Fibroblast of lung (primary cell): ENCODE measurements at regions not wholly inside any gene's neighbourhood (a gene's known extent, or its start where the extent isn't known, plus 50 kb on each side); places are given as distances from the start of the nearest gene placed in this dataset.

Source experiments
- DNase-seq, 2 donors: peaks; one replicate each; pipeline versions ENCODE4 v3.0.0 to v3.0.0-alpha.2; 2010; ENCODE audit warnings: low read depth in 2 of 2
- H2AFZ ChIP-seq: 2 replicates; pipeline ENCODE4 v1.5.1; 2012; ENCODE audit warnings: low read length, control low read depth, inconsistent platforms
- H3K27ac ChIP-seq: 2 replicates; pipeline ENCODE4 v1.5.1; 2011; ENCODE audit warnings: low read length, control low read depth; ENCODE audit not compliant: insufficient read depth
- H3K27me3 ChIP-seq: 2 replicates; pipeline ENCODE4 v1.5.1; 2011; ENCODE audit warnings: mild to moderate bottlenecking, low read length; ENCODE audit not compliant: control insufficient read depth, insufficient read depth
- H3K36me3 ChIP-seq: 2 replicates; pipeline ENCODE4 v1.5.1; 2011; ENCODE audit warnings: low read length; ENCODE audit not compliant: control insufficient read depth, insufficient read depth
- H3K4me1 ChIP-seq: 2 replicates; pipeline ENCODE4 v1.5.1; 2011; ENCODE audit warnings: low read length; ENCODE audit not compliant: control insufficient read depth, insufficient read depth; ENCODE audit errors: extremely low read depth
- H3K4me2 ChIP-seq: 2 replicates; pipeline ENCODE4 v1.5.1; 2011; ENCODE audit warnings: low read length, control low read depth; ENCODE audit not compliant: insufficient read depth; ENCODE audit errors: extremely low read depth
- H3K4me3 ChIP-seq, 4 experiments: fragments of 200-600 bp in 1 of 4; sonication (generic) in 1 of 4; replicated peaks in 1 of 4; 2 replicates each; pipeline ENCODE4 v1.5.1; 2011 to 2016; ENCODE audit warnings: low read length in 4 of 4, low read depth in 3 of 4, mild to moderate bottlenecking in 3 of 4, control low read depth in 2 of 4, inconsistent platforms in 1 of 4, mixed read lengths in 1 of 4; ENCODE audit not compliant: insufficient read depth in 1 of 4; ENCODE audit errors: control extremely low read depth in 1 of 4
- H3K79me2 ChIP-seq: 2 replicates; pipeline ENCODE4 v1.5.1; 2012; ENCODE audit warnings: mild to moderate bottlenecking, low read length, inconsistent platforms; ENCODE audit not compliant: control insufficient read depth, insufficient read depth
- H3K9ac ChIP-seq: 2 replicates; pipeline ENCODE4 v1.5.1; 2011; ENCODE audit warnings: mild to moderate bottlenecking, low read length, control low read depth; ENCODE audit not compliant: insufficient read depth
- H3K9me3 ChIP-seq: 2 replicates; pipeline ENCODE4 v1.5.1; 2012; ENCODE audit warnings: low read depth, low read length; ENCODE audit not compliant: control insufficient read depth, insufficient read depth
- H4K20me1 ChIP-seq: 2 replicates; pipeline ENCODE4 v1.5.1; 2011; ENCODE audit warnings: low read length; ENCODE audit not compliant: control insufficient read depth, insufficient read depth; ENCODE audit errors: extremely low read depth
- CTCF ChIP-seq, 2 donors: IDR thresholded peaks in 1 of 2; conservative IDR thresholded peaks in 1 of 2; 1 replicate in 1 of 2; 2 replicates in 1 of 2; pipeline ENCODE4 v1.5.1; 2011 to 2012; ENCODE audit warnings: low read length in 2 of 2, control low read depth in 1 of 2, inconsistent platforms in 1 of 2, low read depth in 1 of 2, mild to moderate bottlenecking in 1 of 2
- EZH2 ChIP-seq: IDR thresholded peaks from 2 replicates; pipeline ENCODE4 v1.5.1; 2012; ENCODE audit warnings: low read length, control low read depth, mild to moderate bottlenecking; ENCODE audit errors: missing control alignments

GRCh38 chr1:187936667-187937066 is 1107.9 kb downstream of the PLA2G4A start:
- Histone ChIP-seq H4K20me1 (no peaks in the 10 kb centered on the region), H3K4me2 (no peak overlapping the region), H3K27ac (no peak overlapping the region), H3K27me3 (no peaks in the 10 kb centered on the region), H2AFZ (no peak overlapping the region), H3K4me3 (no peak overlapping the region), H3K9ac (no peak overlapping the region), H3K4me1 (no peaks in the 10 kb centered on the region), H3K79me2 (no peaks in the 10 kb centered on the region), H3K9me3 (no peaks in the 10 kb centered on the region), H3K36me3 (no peaks in the 10 kb centered on the region)
- no peak for TF ChIP-seq EZH2
- TF ChIP-seq CTCF (conservative IDR thresholded peaks at IDR 0.05 in 1 of 2, IDR thresholded peaks at IDR 0.05 in 1 of 2; ENCODE audit: low read depth in 1 of 2, low read length in 2 of 2): no peak
- DNase-seq: no peak

- Histone ChIP-seq H3K36me3 (no peaks in the 10 kb centered on the region), H3K4me2 (no peak overlapping the region), H3K27ac (no peak overlapping the region), H4K20me1 (no peaks in the 10 kb centered on the region), H3K4me3 (no peak overlapping the region), H3K9me3 (no peaks in the 10 kb centered on the region), H3K9ac (no peak overlapping the region), H3K4me1 (no peaks in the 10 kb centered on the region), H2AFZ (no peak overlapping the region), H3K79me2 (no peaks in the 10 kb centered on the region), H3K27me3 (no peaks in the 10 kb centered on the region)
- DNase-seq: no peak
- no peak for TF ChIP-seq CTCF (conservative IDR thresholded peaks at IDR 0.05 in 1 of 2, IDR thresholded peaks at IDR 0.05 in 1 of 2; ENCODE audit: low read depth in 1 of 2, low read length in 2 of 2)
- TF ChIP-seq EZH2: no peak
Observed at GRCh38 chr1:187938092-187938491, 1109.3 kb downstream of the PLA2G4A start.

- Histone ChIP-seq H3K27ac (no peak overlapping the region), H3K9ac (no peak overlapping the region), H3K4me3 (no peak overlapping the region), H3K4me1 (no peaks in the 10 kb centered on the region), H3K36me3 (no peaks in the 10 kb centered on the region), H3K79me2 (no peaks in the 10 kb centered on the region), H3K4me2 (no peak overlapping the region), H2AFZ (no peak overlapping the region), H3K27me3 (no peaks in the 10 kb centered on the region), H4K20me1 (no peaks in the 10 kb centered on the region), H3K9me3 (no peaks in the 10 kb centered on the region)
- DNase-seq: peak in 1 of 2 donors; percentile 10
- TF ChIP-seq CTCF (conservative IDR thresholded peaks at IDR 0.05 in 1 of 2, IDR thresholded peaks at IDR 0.05 in 1 of 2; ENCODE audit: low read depth in 1 of 2, low read length in 2 of 2) (no peak), EZH2 (no peak)
Observed at GRCh38 chr1:187942986-187943385, 1114.2 kb downstream of the PLA2G4A start.
